Posterior vena cava (tissue), 2 donors: ENCODE measurements at regions not wholly inside any gene's neighbourhood (a gene's known extent, or its start where the extent isn't known, plus 50 kb on each side); places are given as distances from the start of the nearest gene placed in this dataset.

Experiments used
- DNase-seq: peaks from one replicate; pipeline ENCODE4 v3.0.0-alpha.2; 2020; ENCODE audit warnings: low spot score
- intact Hi-C, 2 donors: fragments of 100-400 bp; cut with DNase I; formaldehyde crosslinking; loops; one replicate each; pipeline versions ENCODE4 v1.14.1 to v1.14.2; 2022 to 2023
- donor health status: DM: yes; HTN: yes; CAD: no.
- donor health status: DM: yes; HTN: yes; CAD: no.

GRCh38 chr21:38752051-38752505 lies 53.7 kb upstream of the ETS2 start:
- intact Hi-C loops: loop anchor here in 1 of 2 donors (10.0 kb wide), 2 partner anchors 53 to 163 kb away; partner anchors contain the start of gene ETS2
- no peak for DNase-seq

- intact Hi-C loops: loop anchor here in 1 of 2 donors (10.0 kb wide), 2 partner anchors 52 to 162 kb away; partner anchors contain the start of gene ETS2
- DNase-seq: no peak
These were observed 52.6 kb upstream of the ETS2 start for GRCh38 chr21:38753114-38753513.

GRCh38 chr21:38753557-38753971 lies 52.2 kb upstream of the ETS2 start:
- no peak for DNase-seq
- intact Hi-C loops: loop anchor here in 1 of 2 donors (10.0 kb wide), 2 partner anchors 51 to 161 kb away; partner anchors contain the start of gene ETS2
